H1 (cell line): ENCODE measurements at regions not wholly inside any gene's neighbourhood (a gene's known extent, or its start where the extent isn't known, plus 50 kb on each side); places are given as distances from the start of the nearest gene placed in this dataset.

Experiments
- CTCF ChIA-PET: fragments of 300-600 bp; sonication (Branson Sonifier 250); formaldehyde crosslinking; loops from one replicate; lab custom pipeline; 2021; ENCODE audit not compliant: partially characterized antibody; lab: Charles Lee
- POLR2A ChIA-PET: fragments of 300-600 bp; sonication (Branson Sonifier 250); formaldehyde crosslinking; loops from one replicate; lab custom pipeline; 2021; ENCODE audit warnings: inconsistent platforms; ENCODE audit not compliant: partially characterized antibody; lab: Charles Lee
- DNase-seq, 2 experiments: peaks; one replicate each; pipeline versions ENCODE4 v3.0.0 to v3.0.0-alpha.2; 2010 to 2022; ENCODE audit warnings: low spot score in 2 of 2, low read depth in 1 of 2, mixed read lengths in 1 of 2
- FAIRE-seq: peaks from 2 replicates; lab custom pipeline; 2011; peaks lifted over from hg19 to GRCh38; lab: Jason Lieb, UNC
- H2AFZ ChIP-seq: 2 replicates; pipeline ENCODE4 v1.8.1; 2012; ENCODE audit warnings: low read length, inconsistent platforms
- H2AK5ac ChIP-seq: 2 replicates; pipeline ENCODE4 v1.6.1; 2013; ENCODE audit warnings: low read depth, low read length
- H2BK120ac ChIP-seq: replicated peaks from 2 replicates; pipeline ENCODE3; 2013; ENCODE audit warnings: low read depth, low read length, inconsistent platforms
- H2BK12ac ChIP-seq: 2 replicates; pipeline ENCODE4 v1.6.1; 2013; ENCODE audit warnings: low read depth, low read length
- H2BK15ac ChIP-seq: 2 replicates; pipeline ENCODE4 v1.6.1; 2013; ENCODE audit warnings: low read length
- H2BK20ac ChIP-seq: 2 replicates; pipeline ENCODE4 v1.6.1; 2013; ENCODE audit warnings: low read length
- H2BK5ac ChIP-seq: 2 replicates; pipeline ENCODE4 v1.6.1; 2013; ENCODE audit warnings: low read depth, low read length
- H3K14ac ChIP-seq: 2 replicates; pipeline ENCODE4 v1.6.1; 2013; ENCODE audit warnings: inconsistent platforms; ENCODE audit not compliant: insufficient read length
- H3K18ac ChIP-seq: 2 replicates; pipeline ENCODE4 v1.6.1; 2013; ENCODE audit warnings: low read length; ENCODE audit errors: extremely low read depth
- H3K23ac ChIP-seq: 2 replicates; pipeline ENCODE4 v1.6.1; 2013; ENCODE audit warnings: inconsistent platforms; ENCODE audit not compliant: insufficient read length
- H3K23me2 ChIP-seq: 2 replicates; pipeline ENCODE4 v1.6.1; 2013; ENCODE audit warnings: low read depth, low read length
- H3K27ac ChIP-seq: 2 replicates; pipeline ENCODE4 v1.6.1; 2011; ENCODE audit warnings: low read depth, low read length, inconsistent platforms
- H3K27me3 ChIP-seq, 4 experiments: replicated peaks in 1 of 4; 1 replicate in 1 of 4; 2 replicates in 3 of 4; pipeline versions ENCODE4 v1.6.1 to v1.8.1; 2011 to 2013; ENCODE audit warnings: low read length in 3 of 4, mild to moderate bottlenecking in 3 of 4, inconsistent platforms in 2 of 4, mixed read lengths in 2 of 4, moderate library complexity in 1 of 4; ENCODE audit not compliant: control insufficient read depth in 3 of 4, insufficient read depth in 3 of 4; ENCODE audit errors: extremely low read depth in 1 of 4
- H3K36me3 ChIP-seq, 4 experiments: 2 replicates each; pipeline versions ENCODE4 v1.6.1 to v1.8.1; 2011 to 2013; ENCODE audit warnings: mild to moderate bottlenecking in 4 of 4, low read length in 3 of 4, moderate library complexity in 2 of 4, control low read depth in 1 of 4, inconsistent platforms in 1 of 4; ENCODE audit not compliant: insufficient read depth in 4 of 4, control insufficient read depth in 2 of 4
- H3K4ac ChIP-seq: replicated peaks from 2 replicates; pipeline ENCODE3; 2013; ENCODE audit warnings: low read length, low read depth, mixed read lengths, inconsistent platforms; ENCODE audit not compliant: insufficient read length
- H3K4me1 ChIP-seq, 4 experiments: replicated peaks in 1 of 4; 1 replicate in 1 of 4; 2 replicates in 3 of 4; pipeline versions ENCODE4 v1.6.1 to v1.8.1; 2011 to 2013; ENCODE audit warnings: low read length in 3 of 4, inconsistent platforms in 2 of 4, mixed read lengths in 1 of 4; ENCODE audit not compliant: insufficient read depth in 4 of 4, control insufficient read depth in 3 of 4
- H3K4me2 ChIP-seq, 2 experiments: 2 replicates each; pipeline versions ENCODE4 v1.6.1 to v1.8.1; 2011 to 2013; ENCODE audit warnings: low read depth in 2 of 2, low read length in 2 of 2, control low read depth in 1 of 2, inconsistent platforms in 1 of 2, mild to moderate bottlenecking in 1 of 2; ENCODE audit not compliant: insufficient read depth in 1 of 2
- H3K4me3 ChIP-seq, 4 experiments: fragments of 200-600, 300-600 bp in 1 of 4; sonication (generic), shearing (Covaris generic), sonication (Bioruptor Twin) in 1 of 4; 2 replicates each; pipeline versions ENCODE4 v1.5.1 to v1.8.1; 2011 to 2016; ENCODE audit warnings: low read length in 4 of 4, low read depth in 3 of 4, control low read depth in 2 of 4, inconsistent platforms in 2 of 4, mild to moderate bottlenecking in 2 of 4, mixed read lengths in 1 of 4, moderate library complexity in 1 of 4; ENCODE audit not compliant: insufficient read depth in 2 of 4; ENCODE audit errors: extremely low read depth in 1 of 4
- H3K56ac ChIP-seq: replicated peaks from 2 replicates; pipeline ENCODE3; 2013; ENCODE audit warnings: low read depth, mild to moderate bottlenecking, mixed read lengths, low read length, inconsistent platforms; ENCODE audit not compliant: insufficient read length
- H3K79me1 ChIP-seq: 2 replicates; pipeline ENCODE4 v1.6.1; 2013; ENCODE audit warnings: low read depth, low read length, control low read depth
- H3K79me2 ChIP-seq, 2 experiments: 2 replicates each; pipeline versions ENCODE4 v1.6.1 to v1.8.1; 2012 to 2013; ENCODE audit warnings: low read length in 2 of 2, mild to moderate bottlenecking in 2 of 2, inconsistent platforms in 1 of 2; ENCODE audit not compliant: insufficient read depth in 2 of 2, control insufficient read depth in 1 of 2
- H3K9ac ChIP-seq, 4 experiments: replicated peaks in 1 of 4; 1 replicate in 1 of 4; 2 replicates in 3 of 4; pipeline versions ENCODE4 v1.6.1 to v1.8.1; 2011 to 2013; ENCODE audit warnings: low read depth in 3 of 4, low read length in 3 of 4, control low read depth in 2 of 4, mild to moderate bottlenecking in 2 of 4, moderate library complexity in 2 of 4, inconsistent platforms in 1 of 4; ENCODE audit errors: extremely low read depth in 1 of 4
- H3K9me3 ChIP-seq, 2 experiments: 2 replicates each; pipeline versions ENCODE4 v1.6.1 to v1.8.1; 2012 to 2013; ENCODE audit warnings: mild to moderate bottlenecking in 2 of 2, moderate library complexity in 2 of 2, control low read depth in 1 of 2, inconsistent platforms in 1 of 2, low read depth in 1 of 2, low read length in 1 of 2, mixed read lengths in 1 of 2; ENCODE audit not compliant: insufficient read depth in 2 of 2
- H4K20me1 ChIP-seq, 2 experiments: replicated peaks in 1 of 2; 2 replicates each; pipeline versions ENCODE3 to v1.8.1; 2011 to 2013; ENCODE audit warnings: inconsistent platforms in 2 of 2, low read length in 2 of 2, mild to moderate bottlenecking in 1 of 2; ENCODE audit not compliant: insufficient read depth in 2 of 2, control insufficient read depth in 1 of 2
- H4K5ac ChIP-seq: 2 replicates; pipeline ENCODE4 v1.6.1; 2013; ENCODE audit warnings: low read length, low read depth, mixed read lengths, inconsistent platforms; ENCODE audit not compliant: insufficient read length
- H4K8ac ChIP-seq: 2 replicates; pipeline ENCODE4 v1.8.0; 2013; ENCODE audit warnings: mild to moderate bottlenecking, moderate library complexity, low read length, inconsistent platforms; ENCODE audit not compliant: insufficient read depth; ENCODE audit errors: extremely low read depth
- H4K91ac ChIP-seq: replicated peaks from 2 replicates; pipeline ENCODE3; 2013; ENCODE audit warnings: low read length, mixed read lengths, inconsistent platforms; ENCODE audit not compliant: insufficient read length
- CEBPB ChIP-seq: IDR thresholded peaks from 2 replicates; pipeline ENCODE4 v1.6.1; 2012; ENCODE audit warnings: low read depth, low read length
- CHD1 ChIP-seq: IDR thresholded peaks from 2 replicates; pipeline ENCODE4 v1.6.1; 2012; ENCODE audit warnings: low read depth, low read length, improper control_type of control experiment
- GABPA ChIP-seq: IDR thresholded peaks from 2 replicates; pipeline ENCODE4 v1.6.1; 2011; ENCODE audit warnings: mild to moderate bottlenecking, low read length, moderate library complexity, borderline replicate concordance; ENCODE audit not compliant: insufficient read depth
- GTF2F1 ChIP-seq: IDR thresholded peaks from 2 replicates; pipeline ENCODE4 v1.6.1; 2012; ENCODE audit warnings: low read depth, low read length, improper control_type of control experiment, borderline replicate concordance
- HDAC2 ChIP-seq, 2 experiments: fragments of 300-600 bp in 1 of 2; sonication (generic) in 1 of 2; IDR thresholded peaks; 2 replicates each; pipeline ENCODE4 v1.6.1; 2011 to 2012; ENCODE audit warnings: low read depth in 2 of 2, low read length in 2 of 2, mild to moderate bottlenecking in 2 of 2, moderate library complexity in 2 of 2, borderline replicate concordance in 1 of 2, inconsistent platforms in 1 of 2
- JUND ChIP-seq: IDR thresholded peaks from 2 replicates; pipeline ENCODE4 v1.6.1; 2011; ENCODE audit warnings: mild to moderate bottlenecking, improper control_type of control experiment, low read length
- POLR2A ChIP-seq, 2 experiments: IDR thresholded peaks; 1 replicate in 1 of 2; 2 replicates in 1 of 2; pipeline ENCODE4 v1.6.1; 2011; ENCODE audit warnings: low read depth in 2 of 2, low read length in 2 of 2, mild to moderate bottlenecking in 2 of 2; ENCODE audit errors: control extremely low read depth in 1 of 2
- RFX5 ChIP-seq: IDR thresholded peaks from 2 replicates; pipeline ENCODE4 v1.6.1; 2011; ENCODE audit warnings: low read depth, low read length, improper control_type of control experiment, borderline replicate concordance
- SAP30 ChIP-seq: fragments of 300-600 bp; sonication (generic); IDR thresholded peaks from 2 replicates; pipeline ENCODE4 v1.7.1; 2012; ENCODE audit warnings: low read length, moderate library complexity, mild to moderate bottlenecking, inconsistent platforms; ENCODE audit not compliant: insufficient read depth, insufficient replicate concordance
- SIN3A ChIP-seq, 2 experiments: IDR thresholded peaks in 1 of 2; conservative IDR thresholded peaks in 1 of 2; 2 replicates each; pipeline ENCODE4 v1.6.1; 2011 to 2012; ENCODE audit warnings: low read length in 2 of 2, improper control_type of control experiment in 1 of 2, low read depth in 1 of 2, mild to moderate bottlenecking in 1 of 2
- SIX5 ChIP-seq: IDR thresholded peaks from 2 replicates; pipeline ENCODE4 v1.6.1; 2011; ENCODE audit warnings: mild to moderate bottlenecking, low read depth, low read length
- SP1 ChIP-seq: IDR thresholded peaks from 2 replicates; pipeline ENCODE4 v1.6.1; 2011; ENCODE audit warnings: low read depth, low read length
- WGBS, 2 experiments: shearing (Covaris generic) in 1 of 2; methylation state at CpG; one replicate each; pipeline versions ENCODE4 v1.1.6 to v1.1.7; 2013 to 2015; ENCODE audit warnings: low lambda C conversion rate in 2 of 2, mixed read lengths in 2 of 2, inconsistent platforms in 1 of 2, low coverage in 1 of 2, missing lambda C conversion rate in 1 of 2; ENCODE audit not compliant: insufficient replicate concordance in 2 of 2, insufficient coverage in 1 of 2, insufficient read length in 1 of 2; ENCODE audit errors: extremely low coverage in 1 of 2, missing lambda C conversion rate in 1 of 2; 5-methylcytosine and 5-hydroxymethylcytosine counted together
- TF ChIP-seq, protein P1 (sequence below): IDR thresholded peaks from 2 replicates; pipeline ENCODE4 v1.6.1; 2011; ENCODE audit warnings: low read length, improper control_type of control experiment
- TF ChIP-seq, protein P2 (sequence below): IDR thresholded peaks from 2 replicates; pipeline ENCODE4 v1.6.1; 2011; ENCODE audit warnings: low read depth, mild to moderate bottlenecking, low read length; ENCODE audit not compliant: insufficient read depth

- Histone ChIP-seq H3K27ac (no peak overlapping the region), H2BK5ac (no peak overlapping the region), H4K8ac (no peak overlapping the region), H4K20me1 (no peaks in the 10 kb centered on the region), H3K18ac (no peak overlapping the region), H3K14ac (no peak overlapping the region), H3K56ac (no peak overlapping the region), H2BK120ac (no peak overlapping the region), H3K4me3 (no peak overlapping the region), H3K9ac (no peak overlapping the region), H3K36me3 (no peaks in the 10 kb centered on the region), H2BK12ac (no peak overlapping the region), H3K23ac (no peak overlapping the region), H2BK20ac (no peak overlapping the region), H3K4ac (no peak overlapping the region), H3K4me1 (no peaks in the 10 kb centered on the region), H3K4me2 (no peak overlapping the region), H2AK5ac (no peak overlapping the region), H3K27me3 (no peaks in the 10 kb centered on the region), H2BK15ac (no peak overlapping the region), H3K9me3 (no peaks in the 10 kb centered on the region), H2AFZ (no peak overlapping the region), H3K23me2 (no peaks in the 10 kb centered on the region), H4K91ac (no peak overlapping the region), H3K79me2 (no peaks in the 10 kb centered on the region), H3K79me1 (no peaks in the 10 kb centered on the region), H4K5ac (no peak overlapping the region)
- 90% methylated on average over 1 of the region's 1 CpG; no CpG with 5 or more reads in 1 of the 2 experiments for WGBS, 2 experiments
- DNase-seq: no peak
- no peak for FAIRE-seq
- CTCF ChIA-PET: no interaction called here
- POLR2A ChIA-PET: no interaction called here
- TF ChIP-seq CHD1: no peak
- TF ChIP-seq SIN3A (conservative IDR thresholded peaks at IDR 0.05 in 1 of 2, IDR thresholded peaks at IDR 0.05 in 1 of 2; ENCODE audit: low read depth in 1 of 2, low read length in 2 of 2): no peak
- TF ChIP-seq HDAC2 (IDR thresholded peaks at IDR 0.05; ENCODE audit: borderline replicate concordance in 1 of 2, low read depth in 2 of 2, low read length in 2 of 2): no peak
- TF ChIP-seq, protein P1, sequence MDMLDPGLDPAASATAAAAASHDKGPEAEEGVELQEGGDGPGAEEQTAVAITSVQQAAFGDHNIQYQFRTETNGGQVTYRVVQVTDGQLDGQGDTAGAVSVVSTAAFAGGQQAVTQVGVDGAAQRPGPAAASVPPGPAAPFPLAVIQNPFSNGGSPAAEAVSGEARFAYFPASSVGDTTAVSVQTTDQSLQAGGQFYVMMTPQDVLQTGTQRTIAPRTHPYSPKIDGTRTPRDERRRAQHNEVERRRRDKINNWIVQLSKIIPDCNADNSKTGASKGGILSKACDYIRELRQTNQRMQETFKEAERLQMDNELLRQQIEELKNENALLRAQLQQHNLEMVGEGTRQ: no peak
- TF ChIP-seq, protein P2, sequence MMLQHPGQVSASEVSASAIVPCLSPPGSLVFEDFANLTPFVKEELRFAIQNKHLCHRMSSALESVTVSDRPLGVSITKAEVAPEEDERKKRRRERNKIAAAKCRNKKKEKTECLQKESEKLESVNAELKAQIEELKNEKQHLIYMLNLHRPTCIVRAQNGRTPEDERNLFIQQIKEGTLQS: no peak
- no peak for TF ChIP-seq GTF2F1
- TF ChIP-seq JUND: no peak
- TF ChIP-seq POLR2A (IDR thresholded peaks at IDR 0.05; ENCODE audit: control extremely low read depth in 1 of 2, low read depth in 2 of 2, low read length in 2 of 2): no peak
- no peak for TF ChIP-seq GABPA
- no peak for TF ChIP-seq CEBPB
- no peak for TF ChIP-seq RFX5
- TF ChIP-seq SIX5: no peak
- no peak for TF ChIP-seq SAP30
- TF ChIP-seq SP1: no peak
Measured at GRCh38 chr4:62849696-62850095, 1559.6 kb downstream of the TECRL start.
